ENCODE measurements at regions not wholly inside any gene's neighbourhood (a gene's known extent, or its start where the extent isn't known, plus 50 kb on each side); places are given as distances from the start of the nearest gene placed in this dataset.

GRCh38 chr6:50585441-50586330 is 127.6 kb upstream of the TFAP2D start:
- TF ChIP-seq, protein P1, sequence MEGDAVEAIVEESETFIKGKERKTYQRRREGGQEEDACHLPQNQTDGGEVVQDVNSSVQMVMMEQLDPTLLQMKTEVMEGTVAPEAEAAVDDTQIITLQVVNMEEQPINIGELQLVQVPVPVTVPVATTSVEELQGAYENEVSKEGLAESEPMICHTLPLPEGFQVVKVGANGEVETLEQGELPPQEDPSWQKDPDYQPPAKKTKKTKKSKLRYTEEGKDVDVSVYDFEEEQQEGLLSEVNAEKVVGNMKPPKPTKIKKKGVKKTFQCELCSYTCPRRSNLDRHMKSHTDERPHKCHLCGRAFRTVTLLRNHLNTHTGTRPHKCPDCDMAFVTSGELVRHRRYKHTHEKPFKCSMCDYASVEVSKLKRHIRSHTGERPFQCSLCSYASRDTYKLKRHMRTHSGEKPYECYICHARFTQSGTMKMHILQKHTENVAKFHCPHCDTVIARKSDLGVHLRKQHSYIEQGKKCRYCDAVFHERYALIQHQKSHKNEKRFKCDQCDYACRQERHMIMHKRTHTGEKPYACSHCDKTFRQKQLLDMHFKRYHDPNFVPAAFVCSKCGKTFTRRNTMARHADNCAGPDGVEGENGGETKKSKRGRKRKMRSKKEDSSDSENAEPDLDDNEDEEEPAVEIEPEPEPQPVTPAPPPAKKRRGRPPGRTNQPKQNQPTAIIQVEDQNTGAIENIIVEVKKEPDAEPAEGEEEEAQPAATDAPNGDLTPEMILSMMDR (IDR thresholded peaks at IDR 0.05 in 4 of 5, conservative IDR thresholded peaks at IDR 0.05 in 1 of 5): no peak
- TF ChIP-seq POLR2A (IDR thresholded peaks at IDR 0.05): no peak
